ENCODE measurements at regions not wholly inside any gene's neighbourhood (a gene's known extent, or its start where the extent isn't known, plus 50 kb on each side); places are given as distances from the start of the nearest gene placed in this dataset.

DNA sequence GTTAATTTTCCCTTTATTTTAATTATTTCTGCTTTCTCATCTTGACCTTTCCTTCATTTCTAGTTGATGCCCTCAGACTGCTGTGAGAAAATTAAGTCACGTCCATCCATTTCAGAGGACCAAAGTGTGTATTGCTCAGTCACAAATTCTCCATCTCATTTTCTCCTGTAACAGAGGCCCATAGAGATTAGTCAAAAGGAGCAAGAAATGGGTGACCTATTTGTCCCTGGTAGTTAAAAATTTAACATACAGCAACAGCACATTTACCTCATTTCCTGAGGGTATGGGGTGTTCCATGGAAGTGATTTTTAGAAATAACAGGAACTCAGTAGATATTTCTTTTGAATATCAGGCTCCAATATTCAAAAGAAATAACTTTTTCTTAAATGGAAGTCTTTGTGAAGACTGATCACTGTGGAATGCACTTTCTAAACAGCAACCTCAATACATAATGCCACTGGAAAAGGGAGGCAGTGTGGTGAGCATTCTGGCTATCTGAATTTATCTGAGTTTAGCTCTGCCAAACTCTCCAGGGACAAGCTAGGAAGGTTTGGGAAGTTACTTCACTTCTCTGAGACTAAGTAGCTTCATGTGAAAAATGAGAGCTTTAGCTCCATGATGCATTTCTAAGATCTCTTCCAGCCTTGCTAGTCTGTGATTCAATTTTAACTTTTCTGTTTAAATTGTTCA lies 808.2 kb downstream of the SQOR start:
- ATAC-seq = no peak
- ChIA-PET CTCF (no interaction called here), POLR2A (no interaction called here)
- no peak overlapping the region for H3K27ac ChIP-seq
- FAIRE-seq = no peak
- no peak overlapping the region for H3K4me2 ChIP-seq
- no peak for DNase-seq (ENCODE audit: low read depth in 1 of 2, low spot score in 1 of 2)
- H3K4me1 ChIP-seq = no peaks in the 10 kb centered on the region
- no peaks in the 10 kb centered on the region for H3K9me3 ChIP-seq
- no peak overlapping the region for H3K4me3 ChIP-seq
- TF ChIP-seq EHF (CRISPR knock-in tag; IDR thresholded peaks at IDR 0.05) (no peak), HOXB13 (CRISPR knock-in tag; IDR thresholded peaks at IDR 0.05; ENCODE audit: low read depth) (no peak), GATA3 (IDR thresholded peaks at IDR 0.05; ENCODE audit: borderline replicate concordance) (no peak), ESRRA (IDR thresholded peaks at IDR 0.05; ENCODE audit: borderline replicate concordance, low read length) (no peak), ELK1 (IDR thresholded peaks at IDR 0.05; ENCODE audit: low read depth, low read length) (no peak), HOXB5 (CRISPR knock-in tag; IDR thresholded peaks at IDR 0.05) (no peak), JUN (IDR thresholded peaks at IDR 0.05) (no peak), CHD2 (IDR thresholded peaks at IDR 0.05; ENCODE audit: low read length, partially characterized antibody) (no peak), HEYL (CRISPR knock-in tag; IDR thresholded peaks at IDR 0.05) (no peak), NFE2L2 (conservative IDR thresholded peaks at IDR 0.05; ENCODE audit: low read length) (no peak), RAD21 (conservative IDR thresholded peaks at IDR 0.05 in 1 of 2, IDR thresholded peaks at IDR 0.05 in 1 of 2) (no peak), RCOR1 (IDR thresholded peaks at IDR 0.05; ENCODE audit: low read depth, low read length) (no peak), EP300 (IDR thresholded peaks at IDR 0.05) (no peak)
- WGBS (ENCODE audit: missing lambda C conversion rate) = 0% methylated on average over 1 of the region's 1 CpG

DNA sequence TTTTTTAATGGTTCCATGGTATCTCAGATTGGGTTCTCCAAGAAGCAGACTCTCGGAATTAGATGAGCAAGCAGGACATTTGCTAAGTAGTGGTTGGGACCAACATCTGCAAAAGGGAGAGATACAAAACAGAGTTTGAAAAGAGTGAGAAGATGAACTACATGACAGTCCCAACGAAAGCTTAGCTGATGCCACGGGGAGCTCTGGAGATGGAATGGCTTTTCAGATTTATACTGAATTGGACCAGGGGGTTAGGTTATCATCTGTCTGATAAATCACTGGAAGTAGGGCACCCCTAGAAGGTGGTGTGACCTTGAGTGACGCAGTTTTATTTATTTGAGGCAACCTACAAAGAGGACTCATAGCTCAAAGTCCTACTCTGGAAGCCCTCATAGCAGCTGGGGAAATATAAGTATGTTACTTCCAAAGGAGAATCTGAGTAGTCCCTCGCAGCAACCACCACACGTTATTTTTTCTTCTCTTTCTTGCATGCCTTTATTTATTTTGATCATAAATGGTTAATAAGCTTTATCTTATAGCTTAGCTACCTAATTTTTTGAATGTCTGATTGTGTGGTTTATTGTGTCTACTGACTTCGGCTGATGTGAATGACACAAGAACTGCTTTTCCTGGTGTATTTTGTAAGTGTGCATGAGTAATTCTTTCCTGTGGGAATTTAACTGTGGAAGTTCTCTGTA lies 815.4 kb downstream of the SQOR start:
- no peak for DNase-seq (ENCODE audit: low read depth in 1 of 2, low spot score in 1 of 2)
- no peak for ATAC-seq
- POLR2A ChIA-PET = no interaction called here
- CTCF ChIA-PET = no interaction called here
- WGBS (ENCODE audit: missing lambda C conversion rate) = 0% methylated on average over 7 of the region's 7 CpGs
- no peaks in the 10 kb centered on the region for H3K4me1 ChIP-seq
- no peaks in the 10 kb centered on the region for H3K9me3 ChIP-seq
- no peak for FAIRE-seq
- H3K27ac ChIP-seq = no peak overlapping the region
- no peak overlapping the region for H3K4me3 ChIP-seq
- TF ChIP-seq JUN (IDR thresholded peaks at IDR 0.05) = no peak
- no peak for TF ChIP-seq GATA3 (IDR thresholded peaks at IDR 0.05; ENCODE audit: borderline replicate concordance)
- no peak for TF ChIP-seq RNF2 (IDR thresholded peaks at IDR 0.05; ENCODE audit: borderline replicate concordance, low read depth)
- TF ChIP-seq POLR2AphosphoS2 (conservative IDR thresholded peaks at IDR 0.05; ENCODE audit: low read length) = no peak
- no peak for TF ChIP-seq CEBPB (IDR thresholded peaks at IDR 0.05)
- no peak for TF ChIP-seq PBX3 (IDR thresholded peaks at IDR 0.05)
- TF ChIP-seq RAD21 (conservative IDR thresholded peaks at IDR 0.05 in 1 of 2, IDR thresholded peaks at IDR 0.05 in 1 of 2) = no peak
- H3K4me2 ChIP-seq = no peak overlapping the region

DNA sequence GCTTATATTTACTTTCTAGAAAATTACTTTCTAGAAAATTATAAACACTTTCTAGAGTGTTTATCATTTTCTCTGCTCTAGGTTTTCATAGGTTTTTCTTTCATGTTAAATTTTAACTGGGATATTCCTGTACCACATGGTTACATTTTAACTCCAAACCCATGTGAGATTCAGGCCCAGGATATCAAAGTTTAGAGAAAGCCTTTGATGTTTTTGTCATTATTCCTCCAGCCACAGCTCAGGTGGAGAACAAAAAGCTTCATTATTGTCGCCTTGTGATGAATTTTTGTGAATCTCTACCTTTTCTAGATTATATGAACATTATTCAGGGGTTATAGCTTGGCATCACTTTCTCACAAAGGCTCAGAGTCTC lies 816.0 kb downstream of the SQOR start:
- POLR2A ChIA-PET = no interaction called here
- ATAC-seq (no peak), DNase-seq (ENCODE audit: low read depth in 1 of 2, low spot score in 1 of 2) (no peak), FAIRE-seq (no peak)
- 0% methylated on average over 1 of the region's 1 CpG for WGBS (ENCODE audit: missing lambda C conversion rate)
- H3K4me2 ChIP-seq = no peak overlapping the region
- CTCF ChIA-PET = no interaction called here
- no peak overlapping the region for H3K27ac ChIP-seq
- no peaks in the 10 kb centered on the region for H3K4me1 ChIP-seq
- no peaks in the 10 kb centered on the region for H3K9me3 ChIP-seq
- H3K4me3 ChIP-seq = no peak overlapping the region
- TF ChIP-seq MAFK (IDR thresholded peaks at IDR 0.05; ENCODE audit: partially characterized antibody) (no peak), POLR2A (IDR thresholded peaks at IDR 0.05; ENCODE audit: low read length) (no peak), CBX2 (IDR thresholded peaks at IDR 0.05; ENCODE audit: borderline replicate concordance, low read depth) (no peak), MYC (IDR thresholded peaks at IDR 0.05; ENCODE audit: borderline replicate concordance, low read length) (no peak), MAZ (IDR thresholded peaks at IDR 0.05; ENCODE audit: borderline replicate concordance, low read depth, low read length) (no peak), POLR2AphosphoS2 (conservative IDR thresholded peaks at IDR 0.05; ENCODE audit: low read length) (no peak), FOSB (CRISPR knock-in tag; IDR thresholded peaks at IDR 0.05) (no peak), USF2 (IDR thresholded peaks at IDR 0.05) (no peak), TP53 (CRISPR knock-in tag; IDR thresholded peaks at IDR 0.05) (no peak), ZNF302 (CRISPR knock-in tag; IDR thresholded peaks at IDR 0.05) (no peak), NR3C1 (IDR thresholded peaks at IDR 0.05) (no peak), ZFP36 (IDR thresholded peaks at IDR 0.05; ENCODE audit: borderline replicate concordance, partially characterized antibody) (no peak), FOSL2 (IDR thresholded peaks at IDR 0.05) (no peak), FOSL2 (CRISPR knock-in tag; IDR thresholded peaks at IDR 0.05) (no peak), RAD21 (conservative IDR thresholded peaks at IDR 0.05 in 1 of 2, IDR thresholded peaks at IDR 0.05 in 1 of 2) (no peak), CBX8 (IDR thresholded peaks at IDR 0.05) (no peak), ESRRA (IDR thresholded peaks at IDR 0.05; ENCODE audit: borderline replicate concordance, low read length) (no peak)

Measured in A549 (cell line).